ENCODE measurements at regions not wholly inside any gene's neighbourhood (a gene's known extent, or its start where the extent isn't known, plus 50 kb on each side); places are given as distances from the start of the nearest gene placed in this dataset.
"Not testable (repeated sequence)": the region's sequence is repeated elsewhere in the genome, so short reads cannot be mapped to it uniquely, and the experiment has no call there.

- no peak for DNase-seq (ENCODE audit: low read depth in 2 of 2)
Measured at GRCh38 chrX:114015966-114016365, 567.9 kb upstream of the HTR2C start.

GRCh38 chrX:114006664-114007063, 577.2 kb upstream of the HTR2C start:
- no peak for DNase-seq (ENCODE audit: low read depth in 2 of 2)

GRCh38 chrX:113996781-113997180, 587.1 kb upstream of the HTR2C start:
- no peak for DNase-seq (ENCODE audit: low read depth in 2 of 2)

- DNase-seq (ENCODE audit: low read depth in 2 of 2): not testable (repeated sequence)
Measured at GRCh38 chrX:113991720-113992119, 592.2 kb upstream of the HTR2C start.

- DNase-seq (ENCODE audit: low read depth in 2 of 2): not testable (repeated sequence)
Measured at GRCh38 chrX:113990669-113991068, 593.2 kb upstream of the HTR2C start.

- not testable (repeated sequence) for DNase-seq (ENCODE audit: low read depth in 2 of 2)
Measured at GRCh38 chrX:113988315-113988935, 595.5 kb upstream of the HTR2C start.

- no peak for DNase-seq (ENCODE audit: low read depth in 2 of 2)
Measured at GRCh38 chrX:113986427-113986826, 597.5 kb upstream of the HTR2C start.

GRCh38 chrX:113982766-113983165, 601.1 kb upstream of the HTR2C start:
- no peak for DNase-seq (ENCODE audit: low read depth in 2 of 2)

GRCh38 chrX:113980953-113981352, 602.9 kb upstream of the HTR2C start:
- DNase-seq (ENCODE audit: low read depth in 2 of 2): no peak

GRCh38 chrX:113977887-113978286, 606.0 kb upstream of the HTR2C start:
- DNase-seq (ENCODE audit: low read depth in 2 of 2): no peak

GRCh38 chrX:113975441-113975840, 608.4 kb upstream of the HTR2C start:
- no peak for DNase-seq (ENCODE audit: low read depth in 2 of 2)

- no peak for DNase-seq (ENCODE audit: low read depth in 2 of 2)
Measured at GRCh38 chrX:113974881-113975280, 609.0 kb upstream of the HTR2C start.

GRCh38 chrX:113973706-113974105, 610.2 kb upstream of the HTR2C start:
- no peak for DNase-seq (ENCODE audit: low read depth in 2 of 2)

- no peak for DNase-seq (ENCODE audit: low read depth in 2 of 2)
Measured at GRCh38 chrX:113966791-113967190, 617.1 kb upstream of the HTR2C start.

GRCh38 chrX:113962343-113962742, 621.5 kb upstream of the HTR2C start:
- no peak for DNase-seq (ENCODE audit: low read depth in 2 of 2)

- DNase-seq (ENCODE audit: low read depth in 2 of 2): no peak
Measured at GRCh38 chrX:113959912-113960626, 623.8 kb upstream of the HTR2C start.

- no peak for DNase-seq (ENCODE audit: low read depth in 2 of 2)
Measured at GRCh38 chrX:113956936-113957335, 627.0 kb upstream of the HTR2C start.

- no peak for DNase-seq (ENCODE audit: low read depth in 2 of 2)
Measured at GRCh38 chrX:113954297-113954696, 629.6 kb upstream of the HTR2C start.

GRCh38 chrX:113950081-113950678, 633.7 kb upstream of the HTR2C start:
- no peak for DNase-seq (ENCODE audit: low read depth in 2 of 2)

GRCh38 chrX:113947548-113947947, 636.3 kb upstream of the HTR2C start:
- DNase-seq (ENCODE audit: low read depth in 2 of 2): no peak

- no peak for DNase-seq (ENCODE audit: low read depth in 2 of 2)
Measured at GRCh38 chrX:113935518-113935917, 648.4 kb upstream of the HTR2C start.

- DNase-seq (ENCODE audit: low read depth in 2 of 2): no peak
Measured at GRCh38 chrX:113933931-113934330, 650.0 kb upstream of the HTR2C start.

GRCh38 chrX:113929004-113929403, 654.9 kb upstream of the HTR2C start:
- DNase-seq (ENCODE audit: low read depth in 2 of 2): peak; percentile 1 to 15
